ENCODE measurements at regions not wholly inside any gene's neighbourhood (a gene's known extent, or its start where the extent isn't known, plus 50 kb on each side); places are given as distances from the start of the nearest gene placed in this dataset.

- no peaks in the 10 kb centered on the region for H3K27me3 ChIP-seq
- H3K36me3 ChIP-seq = no peaks in the 10 kb centered on the region
- DNase-seq = no peak
- no peaks in the 10 kb centered on the region for H3K9me3 ChIP-seq
- H3K4me3 ChIP-seq = no peak overlapping the region
These were observed 88.4 kb upstream of the IRS2 start for GRCh38 chr13:109874484-109875454.

DNA sequence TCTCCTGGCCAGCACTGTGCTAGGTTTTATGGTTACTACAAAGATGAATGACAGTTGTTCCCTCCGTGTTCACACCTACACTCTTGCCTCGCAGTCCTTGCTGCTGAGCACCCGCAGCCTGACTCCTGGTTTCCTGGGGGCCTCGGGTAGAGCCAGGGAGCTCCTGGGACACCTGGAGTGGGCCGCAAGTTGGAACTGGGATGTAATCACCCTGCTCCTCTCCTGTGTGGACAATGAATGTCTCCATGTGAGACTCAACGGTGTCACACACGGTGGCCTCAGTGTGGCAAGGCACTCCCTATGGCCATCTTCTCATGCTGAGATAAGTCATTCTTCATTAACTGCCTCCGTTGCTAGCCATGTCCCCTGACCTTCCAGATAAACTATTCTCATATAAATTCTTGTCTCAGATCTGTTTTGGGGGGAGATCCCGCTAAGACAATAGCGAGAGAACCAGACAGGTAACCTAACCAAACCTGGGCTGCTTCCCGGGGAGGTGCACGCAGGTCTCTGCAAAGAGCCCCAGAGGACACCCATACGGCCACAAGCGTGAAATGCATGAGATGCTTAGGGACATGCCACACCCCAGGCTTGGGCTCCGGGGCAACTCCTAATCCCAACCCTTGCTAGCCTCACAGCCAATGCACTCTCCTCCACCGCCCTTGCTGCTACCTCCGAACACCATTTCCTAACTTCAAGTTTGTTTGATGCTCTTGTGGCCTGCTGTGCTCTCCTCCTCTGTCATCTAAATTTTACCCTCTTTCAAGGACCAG lies 87.2 kb upstream of the IRS2 start:
- H3K27me3 ChIP-seq = no peaks in the 10 kb centered on the region
- no peaks in the 10 kb centered on the region for H3K36me3 ChIP-seq
- no peaks in the 10 kb centered on the region for H3K9me3 ChIP-seq
- no peak for DNase-seq
- H3K4me3 ChIP-seq = no peak overlapping the region

DNA sequence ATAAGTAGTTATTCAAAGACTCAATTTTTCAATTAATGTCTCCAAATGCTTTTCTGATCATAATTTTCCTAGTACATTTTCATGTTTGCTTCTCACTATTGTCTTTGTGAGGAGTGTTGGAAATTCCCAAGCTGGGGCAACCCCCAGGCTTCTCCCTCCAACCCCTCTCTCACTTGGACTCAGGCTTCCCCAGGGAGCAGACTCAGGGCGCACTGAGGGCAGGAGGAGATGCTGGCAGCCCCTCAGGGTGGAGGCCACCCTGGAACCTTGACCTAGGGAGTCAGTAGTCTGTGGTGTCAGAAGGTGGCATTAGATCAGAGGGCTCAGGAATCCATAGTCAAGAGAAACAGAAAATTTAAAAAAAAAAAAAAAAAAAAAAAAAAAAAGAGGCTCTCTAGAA lies 86.5 kb upstream of the IRS2 start:
- Histone ChIP-seq H3K27me3 (0 out of 2 replicates have a peak, but pooled peaks cover 2% of the 10 kb centered on the region), H3K9me3 (no peaks in the 10 kb centered on the region), H3K4me3 (no peak overlapping the region), H3K36me3 (no peaks in the 10 kb centered on the region)
- DNase-seq = no peak

DNA sequence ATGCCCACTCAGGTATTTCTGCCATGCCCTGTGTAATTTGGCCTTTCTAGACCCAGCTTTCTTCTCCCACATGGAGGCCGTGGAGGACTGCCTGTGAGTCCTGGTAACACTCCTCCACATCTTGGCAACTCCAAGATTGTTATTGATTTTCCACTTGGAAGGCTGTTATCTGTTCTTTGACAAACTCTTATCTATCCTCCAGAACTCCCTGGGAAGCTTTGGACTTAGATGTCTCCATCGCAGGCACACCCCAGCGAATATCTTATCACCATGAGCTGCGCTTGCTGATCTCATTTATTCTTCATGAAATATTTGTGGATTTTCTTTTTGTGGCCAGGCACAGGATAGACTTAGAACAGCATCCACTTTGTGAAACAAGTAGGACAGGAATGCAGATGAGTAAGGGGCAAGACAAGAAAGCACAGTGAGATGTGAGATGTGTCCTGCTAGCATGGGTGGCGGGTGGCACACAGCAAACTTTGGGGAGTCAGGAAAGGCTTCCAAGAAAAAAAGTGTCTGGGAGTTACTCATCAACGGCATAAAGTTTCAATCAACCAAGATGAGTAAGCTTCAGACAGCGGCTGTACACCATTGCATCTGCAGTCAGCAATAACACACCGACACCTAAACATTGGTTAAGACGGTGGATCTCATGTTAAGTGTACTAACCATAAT lies 84.5 kb upstream of the IRS2 start:
- H3K36me3 ChIP-seq = no peaks in the 10 kb centered on the region
- H3K27me3 ChIP-seq = peaks cover 5% of the 10 kb centered on the region; the same call in 1 of the 2 replicates
- H3K9me3 ChIP-seq = no peaks in the 10 kb centered on the region
- no peak for DNase-seq
- H3K4me3 ChIP-seq = no peak overlapping the region

DNA sequence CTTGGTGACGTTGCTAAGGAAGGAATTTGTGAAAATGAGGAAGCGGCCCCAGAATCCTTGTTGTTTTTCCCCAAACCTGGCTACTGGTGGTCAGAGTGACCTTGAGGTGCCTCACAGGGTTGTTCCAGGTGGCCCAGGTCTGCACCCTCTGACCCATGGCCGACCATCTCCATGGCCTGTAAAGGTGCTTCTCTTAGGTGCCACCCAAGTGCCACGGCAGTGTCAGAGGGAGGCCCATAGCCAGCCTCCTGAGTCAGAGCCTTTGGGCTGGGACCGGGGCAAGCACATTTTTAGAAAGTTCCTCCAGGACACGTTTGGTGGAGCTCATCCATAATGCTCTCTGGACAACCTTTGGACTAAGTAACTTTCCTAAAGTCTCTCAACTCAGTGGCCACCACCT lies 83.9 kb upstream of the IRS2 start:
- no peak overlapping the region for H3K4me3 ChIP-seq
- peaks cover 5% of the 10 kb centered on the region; the same call in 1 of the 2 replicates for H3K27me3 ChIP-seq
- H3K36me3 ChIP-seq = no peaks in the 10 kb centered on the region
- DNase-seq = no peak
- no peaks in the 10 kb centered on the region for H3K9me3 ChIP-seq

DNA sequence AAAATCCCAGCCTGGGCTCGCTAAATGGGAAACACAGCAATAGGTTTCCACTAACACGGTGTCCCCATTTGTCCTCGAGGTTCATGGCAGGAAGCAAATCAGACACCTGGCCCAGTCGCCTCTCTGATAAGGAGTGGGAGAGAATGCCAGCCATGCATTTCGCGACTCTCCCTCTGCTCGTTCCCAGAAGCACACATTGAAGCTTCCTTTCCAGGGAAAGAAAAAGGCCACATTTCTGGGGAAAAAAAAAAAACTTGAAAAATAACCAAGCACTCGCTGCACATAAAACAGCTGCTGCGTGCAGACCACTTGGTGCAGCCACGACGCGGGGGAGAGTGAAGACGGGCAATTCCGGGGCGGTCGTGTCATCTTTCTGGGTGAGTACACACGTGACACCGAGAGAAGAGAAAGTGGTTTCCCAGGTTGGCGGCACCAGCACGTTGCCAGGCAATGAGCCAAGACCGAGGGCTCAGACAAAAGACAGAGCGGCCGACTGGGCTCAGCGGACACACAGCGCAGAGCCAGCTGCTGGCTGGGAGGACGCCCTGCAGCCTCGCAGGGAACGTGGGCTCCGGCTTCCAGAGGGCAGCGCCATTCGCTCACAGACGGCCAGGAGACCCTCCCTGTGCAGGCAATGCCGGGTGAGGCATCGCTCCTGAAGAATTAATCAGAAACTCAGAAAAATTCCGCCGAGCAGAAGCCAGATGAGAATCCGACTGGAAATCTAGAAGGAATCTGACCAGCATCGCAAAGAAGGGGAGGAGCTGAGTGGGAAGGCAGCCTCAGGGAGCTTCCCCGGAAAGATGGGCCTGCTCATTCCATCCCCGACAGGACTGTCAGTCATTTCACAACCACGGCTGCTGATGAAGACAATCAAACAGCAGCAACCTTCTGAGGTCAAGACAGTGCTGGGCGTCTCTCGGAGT lies 83.2 kb upstream of the IRS2 start:
- Histone ChIP-seq H3K9me3 (no peaks in the 10 kb centered on the region), H3K27me3 (peaks cover 5% of the 10 kb centered on the region; the same call in 1 of the 2 replicates), H3K36me3 (no peaks in the 10 kb centered on the region), H3K4me3 (peak overlapping the region; percentile 42)
- peak; percentile 70 for DNase-seq

GRCh38 chr13:109868578-109869311 lies 82.4 kb upstream of the IRS2 start:
- Histone ChIP-seq H3K4me3 (no peak overlapping the region; the same call in 1 of the 2 replicates), H3K9me3 (no peaks in the 10 kb centered on the region), H3K36me3 (no peaks in the 10 kb centered on the region), H3K27me3 (peaks cover 5% of the 10 kb centered on the region; the same call in 1 of the 2 replicates)
- DNase-seq = no peak

GRCh38 chr13:109867766-109868165 lies 81.4 kb upstream of the IRS2 start:
- DNase-seq = no peak
- H3K36me3 ChIP-seq = no peaks in the 10 kb centered on the region
- no peaks in the 10 kb centered on the region for H3K9me3 ChIP-seq
- H3K27me3 ChIP-seq = peaks cover 5% of the 10 kb centered on the region; the same call in 1 of the 2 replicates
- H3K4me3 ChIP-seq = no peak overlapping the region

- DNase-seq = no peak
- H3K27me3 ChIP-seq = peaks cover 3% of the 10 kb centered on the region
- H3K4me3 ChIP-seq = no peak overlapping the region
These were observed 76.2 kb upstream of the IRS2 start for GRCh38 chr13:109862627-109863026.

GRCh38 chr13:109859898-109860297 lies 73.5 kb upstream of the IRS2 start:
- H3K27me3 ChIP-seq = no peaks in the 10 kb centered on the region; the same call in 1 of the 2 replicates
- H3K36me3 ChIP-seq = no peaks in the 10 kb centered on the region
- no peak overlapping the region for H3K4me3 ChIP-seq
- no peaks in the 10 kb centered on the region for H3K9me3 ChIP-seq
- no peak for DNase-seq

More at GRCh38 chr13:109862627-109863026, 76.2 kb upstream of the IRS2 start:
- Histone ChIP-seq H3K36me3 (no peaks in the 10 kb centered on the region), H3K9me3 (no peaks in the 10 kb centered on the region)

- no peaks in the 10 kb centered on the region for H3K9me3 ChIP-seq
- no peak for DNase-seq
- no peak overlapping the region for H3K4me3 ChIP-seq
- no peaks in the 10 kb centered on the region; the same call in 1 of the 2 replicates for H3K27me3 ChIP-seq
- H3K36me3 ChIP-seq = no peaks in the 10 kb centered on the region
These were observed 72.9 kb upstream of the IRS2 start for GRCh38 chr13:109859216-109859835.

- no peak for DNase-seq
- Histone ChIP-seq H3K36me3 (no peaks in the 10 kb centered on the region), H3K9me3 (no peaks in the 10 kb centered on the region), H3K4me3 (no peak overlapping the region), H3K27me3 (no peaks in the 10 kb centered on the region; the same call in 1 of the 2 replicates)
These were observed 71.9 kb upstream of the IRS2 start for GRCh38 chr13:109858319-109858718.

- Histone ChIP-seq H3K27me3 (no peaks in the 10 kb centered on the region; the same call in 1 of the 2 replicates), H3K4me3 (no peak overlapping the region), H3K9me3 (no peaks in the 10 kb centered on the region), H3K36me3 (no peaks in the 10 kb centered on the region)
- no peak for DNase-seq
These were observed 71.4 kb upstream of the IRS2 start for GRCh38 chr13:109857803-109858202.

DNA sequence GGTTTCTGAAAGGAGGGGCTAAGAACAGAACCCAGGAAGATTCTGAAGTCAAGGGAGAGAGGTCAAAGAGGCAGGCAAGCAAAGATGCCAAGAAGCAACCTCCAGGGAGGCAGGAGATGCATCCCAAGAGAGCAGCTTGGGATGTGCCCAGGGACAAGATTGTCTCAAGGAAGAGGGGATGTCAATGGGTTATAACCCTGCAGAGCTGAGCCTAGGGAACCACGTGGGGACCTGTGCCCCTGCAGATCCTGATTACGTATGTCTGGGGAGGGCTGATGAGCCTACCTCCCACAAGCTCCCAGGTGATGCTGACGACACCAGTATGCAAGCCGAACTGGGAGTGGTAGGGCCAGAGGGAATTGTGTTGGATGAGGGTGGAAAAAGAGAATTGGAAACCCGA lies 70.9 kb upstream of the IRS2 start:
- H3K9me3 ChIP-seq = no peaks in the 10 kb centered on the region
- H3K27me3 ChIP-seq = no peaks in the 10 kb centered on the region; the same call in 1 of the 2 replicates
- H3K4me3 ChIP-seq = no peak overlapping the region
- H3K36me3 ChIP-seq = no peaks in the 10 kb centered on the region
- no peak for DNase-seq

DNA sequence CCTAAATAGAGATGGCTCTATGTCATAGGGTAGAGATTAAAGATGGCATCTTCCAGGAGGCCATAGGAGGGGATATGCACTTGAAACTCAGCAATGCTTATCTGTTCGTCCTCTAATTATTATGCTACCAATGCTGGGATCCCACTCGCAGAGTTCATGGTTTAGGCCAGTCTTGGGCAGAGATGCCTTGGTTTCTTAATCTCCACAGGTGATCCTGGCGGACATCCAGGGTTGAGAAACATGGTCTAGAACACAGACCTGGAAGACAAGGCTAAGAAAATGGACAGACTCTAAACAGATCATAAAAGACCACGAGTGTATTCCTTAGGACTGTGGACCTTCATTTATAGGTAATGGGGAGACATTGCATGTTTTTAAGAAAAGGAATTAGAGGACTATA lies 70.0 kb upstream of the IRS2 start:
- no peak for DNase-seq
- H3K27me3 ChIP-seq = no peaks in the 10 kb centered on the region; the same call in 1 of the 2 replicates

More for the DNA sequence above, 70.0 kb upstream of the IRS2 start:
- H3K9me3 ChIP-seq = no peaks in the 10 kb centered on the region
- H3K36me3 ChIP-seq = no peaks in the 10 kb centered on the region
- no peak overlapping the region for H3K4me3 ChIP-seq
